A549 (cell line): ENCODE measurements at regions not wholly inside any gene's neighbourhood (a gene's known extent, or its start where the extent isn't known, plus 50 kb on each side); places are given as distances from the start of the nearest gene placed in this dataset.

Experiments
- ATAC-seq, 2 experiments: fragments of 200-7000 bp in 1 of 2; fragments of >200 bp in 1 of 2; cut with Nextera tagmentation in 1 of 2; cut with Tn5 transposase in 1 of 2; 3 replicates each; pipeline versions ENCODE4 v1.8.0 to v1.9.1; 2018 to 2020; ENCODE audit warnings: mild to moderate bottlenecking in 1 of 2, moderate library complexity in 1 of 2
- CTCF ChIA-PET: fragments of 300-600 bp; sonication (Branson Sonifier 250); formaldehyde crosslinking; extraction: SDS; loops from one replicate; lab custom pipeline; 2021; ENCODE audit warnings: antibody characterized with exemption, inconsistent platforms; lab: Yijun Ruan, JAX
- POLR2A ChIA-PET: fragments of 350-600 bp; formaldehyde crosslinking; extraction: SDS; loops from one replicate; lab custom pipeline; 2021; ENCODE audit warnings: antibody characterized with exemption, inconsistent platforms; lab: Yijun Ruan, JAX
- DNase-seq, 2 experiments: peaks; one replicate each; pipeline versions ENCODE4 v3.0.0 to v3.0.0-alpha.2; 2011 to 2016; ENCODE audit warnings: low read depth in 1 of 2, low spot score in 1 of 2
- FAIRE-seq: peaks from 2 replicates; lab custom pipeline; 2011; peaks lifted over from hg19 to GRCh38; lab: Jason Lieb, UNC
- H3K27ac ChIP-seq, 2 experiments: fragments of >200 bp; sonication (Bioruptor Twin); formaldehyde crosslinking; 3 replicates each; pipeline ENCODE4 v1.5.1; 2016 to 2017
- H3K4me1 ChIP-seq: fragments of >200 bp; sonication (Bioruptor Twin); formaldehyde crosslinking; 3 replicates; pipeline ENCODE4 v1.6.1; 2016
- H3K4me2 ChIP-seq: fragments of >200 bp; sonication (Bioruptor Twin); formaldehyde crosslinking; 3 replicates; pipeline ENCODE4 v1.6.1; 2016
- H3K4me3 ChIP-seq: fragments of >200 bp; sonication (Bioruptor Twin); formaldehyde crosslinking; 3 replicates; pipeline ENCODE4 v1.5.1; 2016
- H3K9me3 ChIP-seq: fragments of >200 bp; sonication (Bioruptor Twin); formaldehyde crosslinking; 3 replicates; pipeline ENCODE4 v1.6.1; 2016
- BCL3 ChIP-seq: fragments of >200 bp; sonication (Bioruptor Twin); formaldehyde crosslinking; IDR thresholded peaks from 3 replicates; pipeline ENCODE4 v1.6.1; 2016
- CHD2 ChIP-seq: fragments of 150-350 bp; IDR thresholded peaks from 2 replicates; pipeline ENCODE4 v1.6.1; 2014; ENCODE audit warnings: low read length; ENCODE audit not compliant: partially characterized antibody
- CTCF ChIP-seq: fragments of >200 bp; sonication (Bioruptor Twin); formaldehyde crosslinking; IDR thresholded peaks from 3 replicates; pipeline ENCODE4 v1.5.1; 2016
- EHF ChIP-seq: fragments of 250-450 bp; sonication (Bioruptor Pico); IDR thresholded peaks from 2 replicates; pipeline ENCODE4 v1.5.0; 2020; ENCODE audit warnings: mild to moderate bottlenecking
- EHMT2 ChIP-seq: fragments of 200-600 bp; sonication (generic); IDR thresholded peaks from 2 replicates; pipeline ENCODE4 v1.6.1; 2016; ENCODE audit warnings: antibody characterized with exemption, low read depth, mild to moderate bottlenecking, moderate library complexity
- EP300 ChIP-seq, 2 experiments: fragments of >200 bp; sonication (Bioruptor Twin); formaldehyde crosslinking; IDR thresholded peaks; 2 replicates in 1 of 2; 3 replicates in 1 of 2; pipeline ENCODE4 v1.6.1; 2016 to 2017
- ESRRA ChIP-seq: fragments of 150-350 bp; IDR thresholded peaks from 2 replicates; pipeline ENCODE4 v1.6.1; 2014; ENCODE audit warnings: mild to moderate bottlenecking, low read length, borderline replicate concordance
- FOSB ChIP-seq: fragments of 250-450 bp; sonication (Bioruptor Pico); IDR thresholded peaks from 2 replicates; pipeline ENCODE4 v1.5.0; 2020; ENCODE audit warnings: mild to moderate bottlenecking, moderate library complexity
- HDAC2 ChIP-seq: fragments of 200-600 bp; sonication (generic); IDR thresholded peaks from 2 replicates; pipeline ENCODE4 v1.6.1; 2016
- HES2 ChIP-seq: fragments of >200 bp; sonication (Bioruptor Twin); formaldehyde crosslinking; IDR thresholded peaks from 2 replicates; pipeline ENCODE4 v1.6.1; 2016
- HEYL ChIP-seq: fragments of 250-450 bp; sonication (Bioruptor Pico); IDR thresholded peaks from 2 replicates; pipeline ENCODE4 v1.8.0; 2021; ENCODE audit warnings: mild to moderate bottlenecking, moderate library complexity
- KDM1A ChIP-seq: fragments of 200-600 bp; sonication (generic); IDR thresholded peaks from 2 replicates; pipeline ENCODE4 v1.6.1; 2016; ENCODE audit warnings: low read depth, mild to moderate bottlenecking
- NPAS2 ChIP-seq: fragments of 250-450 bp; sonication (Bioruptor Pico); IDR thresholded peaks from 2 replicates; pipeline ENCODE4 v1.8.0; 2022; ENCODE audit warnings: mild to moderate bottlenecking, moderate library complexity, borderline replicate concordance
- RCOR1 ChIP-seq: fragments of 150-350 bp; IDR thresholded peaks from 2 replicates; pipeline ENCODE4 v1.6.1; 2014; ENCODE audit warnings: antibody characterized with exemption, low read length, low read depth
- SREBF2 ChIP-seq: fragments of 450-650 bp; IDR thresholded peaks from 2 replicates; pipeline ENCODE4 v1.6.1; 2014; ENCODE audit warnings: mild to moderate bottlenecking, moderate library complexity
- TFCP2L1 ChIP-seq: fragments of 250-450 bp; sonication (Bioruptor Pico); IDR thresholded peaks from 2 replicates; pipeline ENCODE4 v1.5.0; 2021; ENCODE audit warnings: mild to moderate bottlenecking
- TP53 ChIP-seq: fragments of 250-450 bp; sonication (Bioruptor Pico); IDR thresholded peaks from 2 replicates; pipeline ENCODE4 v1.5.0; 2021; ENCODE audit warnings: mild to moderate bottlenecking, moderate library complexity
- ZFP36 ChIP-seq: fragments of 450-650 bp; IDR thresholded peaks from 2 replicates; pipeline ENCODE4 v1.6.1; 2014; ENCODE audit warnings: borderline replicate concordance; ENCODE audit not compliant: partially characterized antibody
- ZNF302 ChIP-seq: fragments of 250-450 bp; sonication (Bioruptor Pico); IDR thresholded peaks from 2 replicates; pipeline ENCODE4 v1.9.0; 2021; ENCODE audit warnings: inconsistent platforms, mild to moderate bottlenecking, moderate library complexity
- WGBS: methylation state at CpG from one replicate; pipeline ENCODE4 v1.1.6; 2017; ENCODE audit errors: missing lambda C conversion rate; 5-methylcytosine and 5-hydroxymethylcytosine counted together
- TF ChIP-seq, protein P1 (sequence below): IDR thresholded peaks from 2 replicates; pipeline ENCODE4 v1.6.1; 2012; ENCODE audit warnings: low read depth, borderline replicate concordance
- TF ChIP-seq, protein P2 (sequence below): fragments of 150-350 bp; IDR thresholded peaks from 2 replicates; pipeline ENCODE4 v1.6.1; 2014; ENCODE audit warnings: low read depth, mild to moderate bottlenecking, low read length

GRCh38 chr1:221066351-221067001 is 187.2 kb downstream of the HLX start:
- no peak overlapping the region for H3K27ac ChIP-seq
- H3K4me3 ChIP-seq, result no peak overlapping the region
- CTCF ChIA-PET, result no interaction called here
- 72% methylated on average over 5 of the region's 5 CpGs for WGBS
- H3K4me2 ChIP-seq, result no peak overlapping the region
- no peaks in the 10 kb centered on the region for H3K4me1 ChIP-seq
- DNase-seq, result no peak
- POLR2A ChIA-PET, result no interaction called here
- ATAC-seq, result no peak
- FAIRE-seq, result no peak
- TF ChIP-seq ZNF302 (CRISPR knock-in tag) (no peak), NPAS2 (CRISPR knock-in tag) (no peak), HES2 (no peak), HDAC2 (no peak), FOSB (CRISPR knock-in tag) (no peak), EHMT2 (no peak), ZFP36 (no peak), ESRRA (no peak), TP53 (CRISPR knock-in tag) (no peak), CHD2 (no peak), HEYL (CRISPR knock-in tag) (no peak), TFCP2L1 (no peak), EP300 (IDR thresholded peaks at IDR 0.05) (no peak)
- TF ChIP-seq, protein P1, sequence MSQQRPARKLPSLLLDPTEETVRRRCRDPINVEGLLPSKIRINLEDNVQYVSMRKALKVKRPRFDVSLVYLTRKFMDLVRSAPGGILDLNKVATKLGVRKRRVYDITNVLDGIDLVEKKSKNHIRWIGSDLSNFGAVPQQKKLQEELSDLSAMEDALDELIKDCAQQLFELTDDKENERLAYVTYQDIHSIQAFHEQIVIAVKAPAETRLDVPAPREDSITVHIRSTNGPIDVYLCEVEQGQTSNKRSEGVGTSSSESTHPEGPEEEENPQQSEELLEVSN, result no peak
- TF ChIP-seq, all 56 proteins: peak for 0
- H3K9me3 ChIP-seq, result peaks cover 7% of the 10 kb centered on the region; the same call in 1 of the 3 replicates

- no peak overlapping the region for H3K4me2 ChIP-seq
- 51% methylated on average over 2 of the region's 2 CpGs for WGBS
- no peaks in the 10 kb centered on the region for H3K4me1 ChIP-seq
- peaks cover 7% of the 10 kb centered on the region; the same call in 1 of the 3 replicates for H3K9me3 ChIP-seq
- H3K27ac ChIP-seq, result no peak overlapping the region
- H3K4me3 ChIP-seq, result no peak overlapping the region
- FAIRE-seq, result no peak
- ChIA-PET CTCF (no interaction called here), POLR2A (no interaction called here)
- no peak for DNase-seq
- ATAC-seq, result no peak
- TF ChIP-seq, protein P2, sequence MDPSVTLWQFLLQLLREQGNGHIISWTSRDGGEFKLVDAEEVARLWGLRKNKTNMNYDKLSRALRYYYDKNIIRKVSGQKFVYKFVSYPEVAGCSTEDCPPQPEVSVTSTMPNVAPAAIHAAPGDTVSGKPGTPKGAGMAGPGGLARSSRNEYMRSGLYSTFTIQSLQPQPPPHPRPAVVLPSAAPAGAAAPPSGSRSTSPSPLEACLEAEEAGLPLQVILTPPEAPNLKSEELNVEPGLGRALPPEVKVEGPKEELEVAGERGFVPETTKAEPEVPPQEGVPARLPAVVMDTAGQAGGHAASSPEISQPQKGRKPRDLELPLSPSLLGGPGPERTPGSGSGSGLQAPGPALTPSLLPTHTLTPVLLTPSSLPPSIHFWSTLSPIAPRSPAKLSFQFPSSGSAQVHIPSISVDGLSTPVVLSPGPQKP, result no peak
- TF ChIP-seq SREBF2 (no peak), HEYL (CRISPR knock-in tag) (no peak), BCL3 (no peak), KDM1A (no peak), EHF (CRISPR knock-in tag) (no peak), RCOR1 (no peak), CTCF (no peak)
Observed at GRCh38 chr1:221067721-221068120, 188.5 kb downstream of the HLX start.
